Gastroesophageal sphincter (tissue), 4 donors: ENCODE measurements at regions not wholly inside any gene's neighbourhood (a gene's known extent, or its start where the extent isn't known, plus 50 kb on each side); places are given as distances from the start of the nearest gene placed in this dataset.
"Not testable (repeated sequence)": the region's sequence is repeated elsewhere in the genome, so short reads cannot be mapped to it uniquely, and the experiment has no call there.

Source experiments
- ATAC-seq: fragments of 150-250 bp; one replicate; pipeline ENCODE4 v1.9.1; 2016; ENCODE audit warnings: mild to moderate bottlenecking, moderate library complexity
- H3K27ac ChIP-seq, 4 donors: fragments of 200-600 bp; sonication (generic) in 3 of 4; 1 replicate in 3 of 4; 2 replicates in 1 of 4; pipeline ENCODE4 v1.5.1; 2016 to 2019
- H3K27me3 ChIP-seq: fragments of 200-600 bp; sonication (generic); one replicate; pipeline ENCODE4 v1.5.1; 2019
- H3K36me3 ChIP-seq, 2 donors: fragments of 200-600 bp; sonication (generic); one replicate each; pipeline ENCODE4 v1.5.1; 2019; ENCODE audit warnings: control low read depth in 1 of 2
- H3K4me1 ChIP-seq, 3 donors: fragments of 200-600 bp; sonication (generic); 1 replicate in 2 of 3; 2 replicates in 1 of 3; pipeline ENCODE4 v1.5.1; 2016 to 2019; ENCODE audit warnings: control low read depth in 2 of 3
- H3K4me3 ChIP-seq, 2 donors: fragments of 200-600 bp; sonication (generic); one replicate each; pipeline ENCODE4 v1.5.1; 2019; ENCODE audit warnings: mild to moderate bottlenecking in 1 of 2, moderate library complexity in 1 of 2
- H3K9me3 ChIP-seq, 3 donors: fragments of 200-600 bp; sonication (generic); one replicate each; pipeline ENCODE4 v1.5.1; 2017 to 2019; ENCODE audit warnings: control low read depth in 2 of 3
- EP300 ChIP-seq: sonication (generic); formaldehyde crosslinking; IDR thresholded peaks from one replicate; pipeline ENCODE4 v1.6.1; 2017; ENCODE audit warnings: antibody characterized with exemption, mild to moderate bottlenecking
- POLR2A ChIP-seq, 2 donors: fragments of 450-650 bp; IDR thresholded peaks; one replicate each; pipeline ENCODE4 v1.6.1; 2017; ENCODE audit warnings: antibody characterized with exemption in 2 of 2, mild to moderate bottlenecking in 2 of 2, moderate library complexity in 1 of 2
- POLR2AphosphoS5 ChIP-seq: sonication (generic); formaldehyde crosslinking; IDR thresholded peaks from one replicate; pipeline ENCODE4 v1.6.1; 2017; ENCODE audit warnings: antibody characterized with exemption
- WGBS, 2 donors: methylation state at CpG; one replicate each; pipeline ENCODE4 v1.1.5; 2018; ENCODE audit warnings: low coverage in 1 of 2; 5-methylcytosine and 5-hydroxymethylcytosine counted together
- TF ChIP-seq, protein P1 (sequence below), 4 experiments: fragments of 200-600 bp in 2 of 4; fragments of 450-650 bp in 2 of 4; sonication (generic) in 1 of 4; IDR thresholded peaks; one replicate each; pipeline ENCODE4 v1.5.1; 2017 to 2019; ENCODE audit warnings: antibody characterized with exemption in 4 of 4, mild to moderate bottlenecking in 2 of 4, moderate library complexity in 2 of 4

DNA sequence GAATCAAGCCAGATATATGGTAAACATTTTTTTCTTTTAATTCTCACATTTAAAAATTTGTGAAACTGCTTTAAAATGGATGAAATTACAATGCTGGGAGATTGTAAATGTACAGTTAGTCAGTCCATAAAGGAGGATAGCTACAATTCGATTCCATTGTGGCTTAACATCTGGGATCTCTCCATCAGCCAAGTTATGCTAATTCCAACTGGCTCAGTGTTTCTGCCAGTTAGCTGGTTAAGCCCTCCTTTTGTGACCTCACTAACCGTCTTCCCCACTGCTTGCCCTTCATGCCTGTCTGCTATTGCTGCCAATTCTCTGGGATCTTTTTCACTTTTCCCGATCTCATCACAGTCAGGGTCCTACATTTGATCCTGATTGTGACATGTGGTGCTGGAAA is 1347.6 kb downstream of the CDH11 start:
- TF ChIP-seq, protein P1, sequence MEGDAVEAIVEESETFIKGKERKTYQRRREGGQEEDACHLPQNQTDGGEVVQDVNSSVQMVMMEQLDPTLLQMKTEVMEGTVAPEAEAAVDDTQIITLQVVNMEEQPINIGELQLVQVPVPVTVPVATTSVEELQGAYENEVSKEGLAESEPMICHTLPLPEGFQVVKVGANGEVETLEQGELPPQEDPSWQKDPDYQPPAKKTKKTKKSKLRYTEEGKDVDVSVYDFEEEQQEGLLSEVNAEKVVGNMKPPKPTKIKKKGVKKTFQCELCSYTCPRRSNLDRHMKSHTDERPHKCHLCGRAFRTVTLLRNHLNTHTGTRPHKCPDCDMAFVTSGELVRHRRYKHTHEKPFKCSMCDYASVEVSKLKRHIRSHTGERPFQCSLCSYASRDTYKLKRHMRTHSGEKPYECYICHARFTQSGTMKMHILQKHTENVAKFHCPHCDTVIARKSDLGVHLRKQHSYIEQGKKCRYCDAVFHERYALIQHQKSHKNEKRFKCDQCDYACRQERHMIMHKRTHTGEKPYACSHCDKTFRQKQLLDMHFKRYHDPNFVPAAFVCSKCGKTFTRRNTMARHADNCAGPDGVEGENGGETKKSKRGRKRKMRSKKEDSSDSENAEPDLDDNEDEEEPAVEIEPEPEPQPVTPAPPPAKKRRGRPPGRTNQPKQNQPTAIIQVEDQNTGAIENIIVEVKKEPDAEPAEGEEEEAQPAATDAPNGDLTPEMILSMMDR (IDR thresholded peaks at IDR 0.05) = no peak
- TF ChIP-seq POLR2A (IDR thresholded peaks at IDR 0.05) (no peak), POLR2AphosphoS5 (no peak), EP300 (no peak)
- no peak for ATAC-seq
- WGBS, 2 donors = 47 to 85% methylated on average over 2 to 3 of the region's 3 CpGs

DNA sequence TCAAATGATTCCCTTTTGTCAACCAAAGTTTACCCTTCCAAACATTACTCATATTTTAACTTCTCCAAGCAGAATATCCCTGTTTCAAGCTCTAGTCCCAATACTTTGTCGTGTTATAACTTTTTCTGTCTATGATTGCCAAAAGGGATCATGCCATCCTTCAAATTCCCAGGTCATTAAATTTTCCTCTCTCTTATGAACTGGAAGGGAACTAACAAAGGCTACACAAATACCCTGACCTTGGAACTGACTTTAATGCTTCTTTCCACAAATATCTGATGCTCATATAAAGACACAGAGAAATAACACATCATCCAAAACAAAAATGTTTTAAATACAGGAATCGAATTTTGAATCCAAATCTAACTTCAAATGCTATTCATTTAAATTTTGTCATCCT is 1352.7 kb downstream of the CDH11 start:
- 41 to 44% methylated on average over 2 of the region's 2 CpGs for WGBS, 2 donors
- Histone ChIP-seq H3K9me3 (no peaks in the 10 kb centered on the region), H3K4me1 (no peaks in the 10 kb centered on the region), H3K4me3 (no peak overlapping the region), H3K27me3 (no peaks in the 10 kb centered on the region), H3K27ac (no peak overlapping the region), H3K36me3 (no peaks in the 10 kb centered on the region)
- no peak for ATAC-seq
- TF ChIP-seq, protein P1 (IDR thresholded peaks at IDR 0.05) = no peak

More for the DNA sequence above, 1347.6 kb downstream of the CDH11 start:
- Histone ChIP-seq H3K9me3 (no peaks in the 10 kb centered on the region), H3K27me3 (no peaks in the 10 kb centered on the region), H3K4me1 (no peaks in the 10 kb centered on the region), H3K36me3 (no peaks in the 10 kb centered on the region), H3K4me3 (no peak overlapping the region), H3K27ac (no peak overlapping the region)

DNA sequence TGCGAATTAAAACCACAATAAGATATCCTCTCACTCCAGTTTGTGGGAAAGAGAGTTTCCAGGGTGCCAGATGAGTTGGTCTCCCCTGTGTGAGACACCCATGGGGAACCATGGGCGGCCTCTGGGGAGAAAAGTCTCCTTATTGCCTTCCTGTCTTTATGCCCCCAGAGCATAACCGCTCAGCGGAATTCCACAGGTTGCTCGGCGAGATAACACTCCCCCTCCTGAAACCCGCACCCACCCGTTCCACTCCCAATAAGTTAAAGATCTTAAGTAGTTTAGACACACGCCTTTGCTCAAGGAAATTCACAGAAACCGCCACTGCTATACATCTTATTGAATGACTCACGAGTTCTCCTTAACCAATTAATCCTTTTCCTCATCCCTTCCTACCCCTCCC is 1361.6 kb downstream of the CDH11 start:
- ATAC-seq, H3K27ac ChIP-seq, H3K9me3 ChIP-seq, H3K4me1 ChIP-seq, H3K36me3 ChIP-seq, H3K4me3 ChIP-seq, H3K27me3 ChIP-seq: not testable (repeated sequence)
- WGBS, 2 donors = 82 to 94% methylated on average over 8 to 9 of the region's 11 CpGs

DNA sequence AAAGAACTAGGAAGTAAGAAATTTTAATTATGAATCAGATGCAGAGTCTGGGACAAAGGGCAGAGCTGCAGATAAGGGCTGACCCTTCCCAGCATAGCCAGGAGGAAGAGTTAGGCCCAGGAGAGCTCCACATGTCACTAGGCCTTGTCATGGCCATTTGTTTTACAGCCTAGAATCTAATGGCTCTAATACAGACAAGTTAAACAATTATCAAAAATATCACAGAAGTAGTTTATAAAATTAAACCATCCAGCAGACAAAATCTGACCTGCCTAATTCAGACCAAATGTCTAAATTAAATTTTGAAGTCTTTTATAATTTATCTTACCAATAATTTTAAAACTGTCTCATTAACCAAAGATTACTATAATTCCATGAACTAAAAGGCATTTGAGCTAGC is 1369.5 kb downstream of the CDH11 start:
- H3K36me3 ChIP-seq = no peaks in the 10 kb centered on the region
- H3K9me3 ChIP-seq = peaks cover 0 to 4% (median 0%) of the 10 kb centered on the region in 3 donors
- no peaks in the 10 kb centered on the region for H3K4me1 ChIP-seq
- no peak for TF ChIP-seq EP300
- TF ChIP-seq, protein P1 (IDR thresholded peaks at IDR 0.05) = no peak
- no peak for TF ChIP-seq POLR2AphosphoS5
- ATAC-seq = no peak
- H3K4me3 ChIP-seq = no peak overlapping the region
- H3K27me3 ChIP-seq = no peaks in the 10 kb centered on the region
- H3K27ac ChIP-seq = no peak overlapping the region

DNA sequence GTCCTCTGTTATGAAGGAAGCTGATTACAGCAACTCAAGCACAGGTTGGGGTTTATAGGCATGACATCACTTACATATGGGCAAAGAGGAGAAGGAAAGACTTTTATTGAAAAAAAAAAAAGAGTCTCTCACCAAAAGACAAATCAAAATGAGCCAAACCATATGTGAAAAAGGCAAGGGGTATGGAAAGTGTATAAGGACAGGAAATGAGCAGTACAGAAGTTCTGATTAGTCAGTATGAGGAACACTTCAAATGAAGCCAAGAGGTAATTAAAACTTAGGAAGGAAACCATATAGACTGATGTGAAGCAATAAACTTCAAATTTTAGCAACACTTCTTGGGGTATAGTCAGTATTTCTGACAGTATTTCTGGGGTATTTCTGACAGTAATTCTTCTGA is 1372.6 kb downstream of the CDH11 start:
- ATAC-seq = no peak
- Histone ChIP-seq H3K36me3 (no peaks in the 10 kb centered on the region), H3K27ac (no peak overlapping the region), H3K4me3 (no peak overlapping the region), H3K27me3 (no peaks in the 10 kb centered on the region), H3K9me3 (no peaks in the 10 kb centered on the region), H3K4me1 (no peaks in the 10 kb centered on the region)
- TF ChIP-seq POLR2AphosphoS5 (no peak), EP300 (no peak), POLR2A (IDR thresholded peaks at IDR 0.05) (no peak)
- TF ChIP-seq, protein P1 (IDR thresholded peaks at IDR 0.05) = no peak

DNA sequence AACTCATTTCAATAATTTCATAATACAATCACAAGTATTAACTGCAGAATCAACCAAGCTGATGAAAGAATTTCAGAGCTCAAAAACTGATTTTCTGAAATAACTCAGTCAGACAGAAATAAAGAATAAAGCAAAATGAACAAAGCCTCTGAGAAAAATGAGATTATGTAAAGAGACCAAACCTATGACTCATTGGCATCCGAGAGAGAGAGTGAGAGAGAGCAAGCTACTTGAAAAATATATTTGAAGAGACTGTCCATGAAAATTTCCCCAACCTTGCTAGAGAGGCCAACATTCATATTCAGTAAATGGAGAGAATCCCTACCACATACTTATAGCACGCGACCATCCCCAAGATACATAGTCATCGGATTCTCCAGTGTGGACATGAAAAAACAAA is 1376.4 kb downstream of the CDH11 start:
- no peak for TF ChIP-seq POLR2AphosphoS5
- Histone ChIP-seq H3K36me3 (no peaks in the 10 kb centered on the region), H3K4me1 (no peaks in the 10 kb centered on the region), H3K4me3 (no peak overlapping the region), H3K27ac (no peak overlapping the region), H3K9me3 (no peaks in the 10 kb centered on the region), H3K27me3 (no peaks in the 10 kb centered on the region)
- ATAC-seq = no peak
- 88 to 100% methylated on average over 3 to 4 of the region's 4 CpGs for WGBS, 2 donors
